GM12878 (cell line): ENCODE measurements at regions not wholly inside any gene's neighbourhood (a gene's known extent, or its start where the extent isn't known, plus 50 kb on each side); places are given as distances from the start of the nearest gene placed in this dataset.

ENCODE experiments used
- CTCF ChIP-seq, 3 experiments: IDR thresholded peaks in 2 of 3; conservative IDR thresholded peaks in 1 of 3; 2 replicates each; pipeline ENCODE4 v1.5.1; 2011; ENCODE audit warnings: low read depth in 3 of 3, low read length in 3 of 3, mild to moderate bottlenecking in 3 of 3, control low read depth in 2 of 3, moderate library complexity in 2 of 3, inconsistent platforms in 1 of 3, mixed read lengths in 1 of 3; ENCODE audit not compliant: control insufficient read depth in 2 of 3, insufficient read depth in 1 of 3; ENCODE audit errors: extremely low read depth in 1 of 3
- EZH2 ChIP-seq: IDR thresholded peaks from 2 replicates; pipeline ENCODE4 v1.6.1; 2012; ENCODE audit warnings: low read depth, mild to moderate bottlenecking, control low read depth, inconsistent platforms, low read length, borderline replicate concordance; ENCODE audit not compliant: control insufficient read depth
- HCFC1 ChIP-seq: fragments of 150-350 bp; IDR thresholded peaks from 2 replicates; pipeline ENCODE4 v1.6.1; 2014; ENCODE audit warnings: low read length
- MAX ChIP-seq: IDR thresholded peaks from 2 replicates; pipeline ENCODE4 v1.6.1; 2012; ENCODE audit warnings: low read depth, low read length, improper control_type of control experiment
- POLR2A ChIP-seq: IDR thresholded peaks from 2 replicates; pipeline ENCODE4 v1.6.1; 2011; ENCODE audit warnings: low read depth, mild to moderate bottlenecking, low read length
- POLR2AphosphoS2 ChIP-seq: IDR thresholded peaks from 2 replicates; pipeline ENCODE4 v1.6.1; 2011; ENCODE audit warnings: low read depth, mild to moderate bottlenecking, low read length, improper control_type of control experiment, moderate library complexity
- RELB ChIP-seq: fragments of 450-650 bp; IDR thresholded peaks from 2 replicates; pipeline ENCODE4 v1.6.1; 2017; ENCODE audit warnings: low read depth, mild to moderate bottlenecking, moderate library complexity
- SREBF2 ChIP-seq: IDR thresholded peaks from 2 replicates; pipeline ENCODE4 v1.6.1; 2012; ENCODE audit warnings: mild to moderate bottlenecking, low read length

- TF ChIP-seq MAX (no peak), POLR2AphosphoS2 (no peak), EZH2 (no peak), SREBF2 (no peak), RELB (no peak), CTCF (IDR thresholded peaks at IDR 0.05 in 2 of 3, conservative IDR thresholded peaks at IDR 0.05 in 1 of 3; ENCODE audit: control insufficient read depth in 2 of 3, extremely low read depth in 1 of 3, insufficient read depth in 1 of 3, low read depth in 3 of 3, low read length in 3 of 3) (no peak), POLR2A (no peak), HCFC1 (no peak)
These were observed 406.7 kb downstream of the OCA2 start for GRCh38 chr15:27692438-27692837.
